GM06990 (cell line): ENCODE measurements at regions not wholly inside any gene's neighbourhood (a gene's known extent, or its start where the extent isn't known, plus 50 kb on each side); places are given as distances from the start of the nearest gene placed in this dataset.

Experiments
- DNase-seq: peaks from one replicate; pipeline ENCODE4 v3.0.0-alpha.2; 2011; ENCODE audit not compliant: insufficient read length; ENCODE audit errors: extremely low read depth
- H3K27me3 ChIP-seq: replicated peaks from 2 replicates; pipeline ENCODE4 v1.6.0; 2011; ENCODE audit warnings: low read length; ENCODE audit not compliant: control insufficient read depth, insufficient read depth
- H3K36me3 ChIP-seq: 2 replicates; pipeline ENCODE4 v1.5.1; 2011; ENCODE audit warnings: low read length; ENCODE audit not compliant: control insufficient read depth, insufficient read depth
- H3K4me3 ChIP-seq: replicated peaks from 2 replicates; pipeline ENCODE4 v1.5.1; 2011; ENCODE audit warnings: low read depth, mild to moderate bottlenecking, control low read depth, low read length
- CTCF ChIP-seq: IDR thresholded peaks from 2 replicates; pipeline ENCODE4 v1.5.1; 2011; ENCODE audit warnings: low read length, control low read depth, mild to moderate bottlenecking, inconsistent platforms; ENCODE audit not compliant: insufficient read depth, poor library complexity, severe bottlenecking

GRCh38 chr2:773256-774160 lies 96.3 kb upstream of the TMEM18 start:
- no peaks in the 10 kb centered on the region for H3K36me3 ChIP-seq
- no peaks in the 10 kb centered on the region for H3K27me3 ChIP-seq

GRCh38 chr2:771538-771937 lies 94.3 kb upstream of the TMEM18 start:
- no peaks in the 10 kb centered on the region for H3K27me3 ChIP-seq
- H3K4me3 ChIP-seq: no peak overlapping the region
- H3K36me3 ChIP-seq: no peaks in the 10 kb centered on the region
- DNase-seq: no peak
- no peak for TF ChIP-seq CTCF

More at GRCh38 chr2:773256-774160, 96.3 kb upstream of the TMEM18 start:
- no peak for DNase-seq
- TF ChIP-seq CTCF: no peak
- H3K4me3 ChIP-seq: no peak overlapping the region

GRCh38 chr2:770776-771175 lies 93.6 kb upstream of the TMEM18 start:
- TF ChIP-seq CTCF: no peak
- H3K27me3 ChIP-seq: no peaks in the 10 kb centered on the region
- H3K4me3 ChIP-seq: no peak overlapping the region
- no peaks in the 10 kb centered on the region for H3K36me3 ChIP-seq
- DNase-seq: no peak

GRCh38 chr2:769771-770170 lies 92.6 kb upstream of the TMEM18 start:
- no peaks in the 10 kb centered on the region for H3K27me3 ChIP-seq
- DNase-seq: no peak
- no peaks in the 10 kb centered on the region for H3K36me3 ChIP-seq
- no peak overlapping the region for H3K4me3 ChIP-seq
- TF ChIP-seq CTCF: no peak

- no peak for DNase-seq
- Histone ChIP-seq H3K27me3 (no peaks in the 10 kb centered on the region), H3K36me3 (no peaks in the 10 kb centered on the region), H3K4me3 (no peak overlapping the region)
- TF ChIP-seq CTCF: no peak
Measured at GRCh38 chr2:768451-768850, 91.2 kb upstream of the TMEM18 start.
